ENCODE measurements at regions not wholly inside any gene's neighbourhood (a gene's known extent, or its start where the extent isn't known, plus 50 kb on each side); places are given as distances from the start of the nearest gene placed in this dataset.

DNA sequence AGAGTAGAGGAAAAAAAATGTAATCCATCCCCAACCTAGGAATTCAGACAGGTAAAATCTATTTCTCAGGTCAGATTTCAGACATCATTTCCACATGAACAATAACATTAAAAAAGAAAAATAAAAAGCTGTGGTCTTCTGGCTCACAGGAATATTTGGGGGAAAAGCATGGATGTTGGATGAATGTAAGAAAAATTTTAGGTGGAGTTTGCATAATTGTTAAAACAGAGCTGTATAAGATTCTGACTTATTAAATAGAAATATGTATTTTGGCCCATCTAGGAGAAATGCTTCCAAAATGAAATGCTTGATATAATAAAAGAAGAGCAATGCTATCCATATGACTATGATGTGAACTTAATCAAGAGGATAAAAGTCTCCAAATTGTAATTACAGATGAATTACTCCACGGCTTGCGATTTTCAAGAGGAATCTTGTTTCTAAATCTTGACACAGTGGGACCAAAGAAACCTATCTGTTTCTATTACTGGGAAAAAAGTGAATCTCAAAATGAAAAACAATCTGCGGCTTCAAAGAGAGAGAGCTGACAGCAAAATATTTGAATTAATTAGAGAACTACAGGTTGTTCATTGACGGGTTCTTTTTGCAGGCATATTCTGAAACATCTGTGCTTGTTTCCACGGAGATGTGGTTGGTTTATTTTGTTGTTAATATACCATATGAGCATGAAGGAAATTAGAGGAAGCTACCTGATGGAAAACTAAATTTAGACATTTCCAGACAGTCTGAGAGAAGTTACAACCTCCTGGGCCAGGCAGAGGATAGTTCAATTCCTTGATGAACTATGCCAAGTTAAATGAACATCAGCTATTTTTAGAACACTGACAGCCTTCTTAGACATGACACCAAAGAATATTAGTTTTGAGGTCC is 468.7 kb downstream of the PID1 start:
- H3K9me3 ChIP-seq (ENCODE audit: insufficient read depth, low read depth, low read length) = no peaks in the 10 kb centered on the region
- H4K20me1 ChIP-seq (ENCODE audit: insufficient read depth, low read length, poor library complexity, severe bottlenecking) = no peaks in the 10 kb centered on the region
- no peak overlapping the region for H3K9ac ChIP-seq (ENCODE audit: low read depth, low read length, poor library complexity, severe bottlenecking)
- H3K4me3 ChIP-seq (ENCODE audit: low read length, poor library complexity, severe bottlenecking) = no peak overlapping the region
- H3K27me3 ChIP-seq (ENCODE audit: insufficient read depth, low read length, poor library complexity, severe bottlenecking) = peaks cover 4% of the 10 kb centered on the region
- H3K4me2 ChIP-seq (ENCODE audit: low read depth, low read length, poor library complexity, severe bottlenecking) = no peak overlapping the region
- no peaks in the 10 kb centered on the region for H3F3A ChIP-seq (ENCODE audit: low read depth)
- no peaks in the 10 kb centered on the region for H3K4me1 ChIP-seq (ENCODE audit: insufficient read depth, low read length, poor library complexity, severe bottlenecking)
- no peak overlapping the region for H2AFZ ChIP-seq (ENCODE audit: low read length)
- no peak for TF ChIP-seq EZH2phosphoT487 (IDR thresholded peaks at IDR 0.05; ENCODE audit: borderline replicate concordance)
- TF ChIP-seq CTCF (conservative IDR thresholded peaks at IDR 0.05; ENCODE audit: low read length) = no peak
- H3K9me2 ChIP-seq (replicated peaks; ENCODE audit: low read depth, low read length) = no peaks in the 10 kb centered on the region
- no peaks in the 10 kb centered on the region for H3K79me2 ChIP-seq (ENCODE audit: insufficient read depth, low read length)
- no peaks in the 10 kb centered on the region for H3K36me3 ChIP-seq (ENCODE audit: insufficient read depth, low read length)

DNA sequence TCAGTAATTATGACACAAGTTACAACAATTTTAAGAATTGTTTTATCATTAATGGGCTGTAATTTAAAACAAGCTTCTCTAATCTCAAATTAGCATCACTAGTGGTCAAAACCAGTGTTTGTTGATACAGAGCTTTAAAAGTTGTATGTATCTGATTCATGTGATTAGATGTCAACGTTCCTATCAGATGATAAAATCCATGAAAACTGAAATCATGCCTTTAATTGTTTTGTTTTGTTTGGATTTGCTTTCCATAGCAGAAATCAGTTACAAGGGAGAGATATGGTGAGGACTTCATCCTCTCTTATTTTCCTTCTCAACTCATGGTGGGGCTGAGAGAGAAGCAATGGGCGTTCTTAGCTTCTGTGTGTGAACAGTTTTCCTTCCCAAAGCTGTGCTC is 469.6 kb downstream of the PID1 start:
- no peak overlapping the region for H3K4me2 ChIP-seq (ENCODE audit: low read depth, low read length, poor library complexity, severe bottlenecking)
- no peaks in the 10 kb centered on the region for H3K79me2 ChIP-seq (ENCODE audit: insufficient read depth, low read length)
- H3K4me1 ChIP-seq (ENCODE audit: insufficient read depth, low read length, poor library complexity, severe bottlenecking) = peaks cover 1% of the 10 kb centered on the region
- H3K9me2 ChIP-seq (replicated peaks; ENCODE audit: low read depth, low read length) = no peaks in the 10 kb centered on the region
- no peaks in the 10 kb centered on the region for H3K9me3 ChIP-seq (ENCODE audit: insufficient read depth, low read depth, low read length)
- TF ChIP-seq CTCF (conservative IDR thresholded peaks at IDR 0.05; ENCODE audit: low read length) (no peak), EZH2phosphoT487 (IDR thresholded peaks at IDR 0.05; ENCODE audit: borderline replicate concordance) (no peak)
- peaks cover 4% of the 10 kb centered on the region for H3K27me3 ChIP-seq (ENCODE audit: insufficient read depth, low read length, poor library complexity, severe bottlenecking)
- no peaks in the 10 kb centered on the region for H3F3A ChIP-seq (ENCODE audit: low read depth)
- H3K9ac ChIP-seq (ENCODE audit: low read depth, low read length, poor library complexity, severe bottlenecking) = no peak overlapping the region
- no peaks in the 10 kb centered on the region for H4K20me1 ChIP-seq (ENCODE audit: insufficient read depth, low read length, poor library complexity, severe bottlenecking)
- no peaks in the 10 kb centered on the region for H3K36me3 ChIP-seq (ENCODE audit: insufficient read depth, low read length)
- no peak overlapping the region for H3K4me3 ChIP-seq (ENCODE audit: low read length, poor library complexity, severe bottlenecking)
- H2AFZ ChIP-seq (ENCODE audit: low read length) = no peak overlapping the region

DNA sequence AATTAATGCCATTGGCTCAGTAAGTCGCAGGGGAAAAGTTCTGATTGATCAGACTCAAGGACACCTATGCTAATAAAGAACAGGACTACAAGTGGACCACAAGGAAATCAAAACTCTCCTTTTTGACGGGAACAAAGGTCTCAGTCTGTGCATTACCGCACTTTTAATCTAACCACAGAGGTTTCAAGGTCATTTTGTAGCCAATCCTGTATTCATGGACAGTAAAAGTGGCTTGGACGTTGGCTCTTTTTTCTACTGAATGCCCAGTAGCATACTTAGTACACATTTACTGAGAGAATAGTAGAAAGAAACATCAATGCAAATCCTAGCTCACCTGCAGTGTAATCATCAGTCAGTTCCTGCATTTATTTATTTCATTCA is 471.9 kb downstream of the PID1 start:
- TF ChIP-seq EZH2phosphoT487 (IDR thresholded peaks at IDR 0.05; ENCODE audit: borderline replicate concordance) (no peak), CTCF (conservative IDR thresholded peaks at IDR 0.05; ENCODE audit: low read length) (no peak)

More for the DNA sequence above, 471.9 kb downstream of the PID1 start:
- no peak overlapping the region for H3K4me2 ChIP-seq (ENCODE audit: low read depth, low read length, poor library complexity, severe bottlenecking)
- H3K9ac ChIP-seq (ENCODE audit: low read depth, low read length, poor library complexity, severe bottlenecking) = no peak overlapping the region
- H3K36me3 ChIP-seq (ENCODE audit: insufficient read depth, low read length) = no peaks in the 10 kb centered on the region
- H3K9me2 ChIP-seq (replicated peaks; ENCODE audit: low read depth, low read length) = no peaks in the 10 kb centered on the region
- peaks cover 4% of the 10 kb centered on the region for H3K27me3 ChIP-seq (ENCODE audit: insufficient read depth, low read length, poor library complexity, severe bottlenecking)
- H3F3A ChIP-seq (ENCODE audit: low read depth) = no peaks in the 10 kb centered on the region
- H3K9me3 ChIP-seq (ENCODE audit: insufficient read depth, low read depth, low read length) = no peaks in the 10 kb centered on the region
- H2AFZ ChIP-seq (ENCODE audit: low read length) = no peak overlapping the region
- no peak overlapping the region for H3K4me3 ChIP-seq (ENCODE audit: low read length, poor library complexity, severe bottlenecking)
- H3K4me1 ChIP-seq (ENCODE audit: insufficient read depth, low read length, poor library complexity, severe bottlenecking) = peaks cover 3% of the 10 kb centered on the region
- H3K79me2 ChIP-seq (ENCODE audit: insufficient read depth, low read length) = no peaks in the 10 kb centered on the region
- H4K20me1 ChIP-seq (ENCODE audit: insufficient read depth, low read length, poor library complexity, severe bottlenecking) = no peaks in the 10 kb centered on the region

Data from Loucy (cell line).